ENCODE measurements at regions not wholly inside any gene's neighbourhood (a gene's known extent, or its start where the extent isn't known, plus 50 kb on each side); places are given as distances from the start of the nearest gene placed in this dataset.

- no peak for TF ChIP-seq CTCF (IDR thresholded peaks at IDR 0.05 in 8 of 11, conservative IDR thresholded peaks at IDR 0.05 in 3 of 11)
- no peak for TF ChIP-seq POLR2AphosphoS5 (IDR thresholded peaks at IDR 0.05)
Measured at GRCh38 chr3:154548341-154548740, 118.4 kb upstream of the GPR149 start.

Data from spleen (tissue), 7 donors.